HG02571 (cell line): ENCODE measurements at regions not wholly inside any gene's neighbourhood (a gene's known extent, or its start where the extent isn't known, plus 50 kb on each side); places are given as distances from the start of the nearest gene placed in this dataset.

Source experiments
- ATAC-seq: cut with Tn5 transposase; IDR thresholded peaks from one replicate; pipeline ENCODE4 v1.9.1; 2021; ENCODE audit warnings: mild to moderate bottlenecking, moderate library complexity; ENCODE audit not compliant: unreplicated experiment

- no peak for ATAC-seq
Measured at GRCh38 chr2:234341306-234341985, 155.4 kb downstream of the ARL4C start.

GRCh38 chr2:234339501-234339900, 157.4 kb downstream of the ARL4C start:
- ATAC-seq: no peak

GRCh38 chr2:234339011-234339410, 157.9 kb downstream of the ARL4C start:
- no peak for ATAC-seq

GRCh38 chr2:234335661-234336228, 161.1 kb downstream of the ARL4C start:
- ATAC-seq: no peak

- ATAC-seq: no peak
Measured at GRCh38 chr2:234334756-234335155, 162.1 kb downstream of the ARL4C start.

- ATAC-seq: no peak
Measured at GRCh38 chr2:234334151-234334550, 162.7 kb downstream of the ARL4C start.

GRCh38 chr2:234333168-234334130, 163.4 kb downstream of the ARL4C start:
- ATAC-seq: no peak

- no peak for ATAC-seq
Measured at GRCh38 chr2:234331966-234332365, 164.9 kb downstream of the ARL4C start.

- no peak for ATAC-seq
Measured at GRCh38 chr2:234331566-234331965, 165.3 kb downstream of the ARL4C start.

- ATAC-seq: no peak
Measured at GRCh38 chr2:234330902-234331301, 166.0 kb downstream of the ARL4C start.

- no peak for ATAC-seq
Measured at GRCh38 chr2:234329202-234329960, 167.5 kb downstream of the ARL4C start.

GRCh38 chr2:234328444-234328990, 168.4 kb downstream of the ARL4C start:
- ATAC-seq: no peak

- no peak for ATAC-seq
Measured at GRCh38 chr2:234326694-234327093, 170.2 kb downstream of the ARL4C start.

GRCh38 chr2:234324116-234324515, 172.8 kb downstream of the ARL4C start:
- ATAC-seq: no peak

GRCh38 chr2:234322766-234323465, 174.0 kb downstream of the ARL4C start:
- ATAC-seq: no peak

GRCh38 chr2:234320066-234320465, 176.8 kb downstream of the ARL4C start:
- ATAC-seq: no peak

GRCh38 chr2:234318361-234318760, 178.5 kb downstream of the ARL4C start:
- ATAC-seq: no peak

- no peak for ATAC-seq
Measured at GRCh38 chr2:234313558-234313957, 183.3 kb downstream of the ARL4C start.

GRCh38 chr2:234310166-234310565, 186.7 kb downstream of the ARL4C start:
- no peak for ATAC-seq

- no peak for ATAC-seq
Measured at GRCh38 chr2:234309431-234309830, 187.4 kb downstream of the ARL4C start.
